KBM-7 (cell line): ENCODE measurements at regions not wholly inside any gene's neighbourhood (a gene's known extent, or its start where the extent isn't known, plus 50 kb on each side); places are given as distances from the start of the nearest gene placed in this dataset.
"Not testable (repeated sequence)": the region's sequence is repeated elsewhere in the genome, so short reads cannot be mapped to it uniquely, and the experiment has no call there.

Source experiments
- DNase-seq: peaks from one replicate; pipeline ENCODE4 v3.0.0-alpha.2; 2015
- in situ Hi-C: fragments of 300-500 bp; cut with MboI; formaldehyde crosslinking; loops from 2 replicates; pipeline ENCODE4 v1.14.3; 2020; ENCODE audit warnings: low sequenced_read_pairs, low pct_unique_long_range_greater_than_20kb, mixed read lengths

DNA sequence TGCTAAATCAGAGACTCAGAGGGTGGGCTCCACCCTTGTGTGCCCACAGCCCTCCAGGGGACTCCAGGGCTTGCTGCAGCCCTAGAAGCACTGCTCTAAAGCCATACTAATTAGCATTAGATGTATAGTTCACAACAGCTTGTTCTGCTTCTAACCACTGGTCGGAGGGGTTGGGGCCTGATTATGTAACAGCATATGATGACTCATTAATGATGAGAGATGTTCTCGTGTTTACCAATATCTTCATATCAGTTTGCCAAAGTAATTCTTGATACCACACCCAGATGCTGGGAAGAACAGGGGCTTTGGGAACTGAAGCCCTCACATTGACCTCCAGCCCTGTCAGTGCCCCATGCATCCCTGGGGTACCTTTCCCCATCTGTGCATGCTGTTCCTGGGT is 104.1 kb upstream of the FOXA2 start:
- no peak for DNase-seq
- in situ Hi-C loops = loop anchor here (25.0 kb wide), 2 partner anchors 351 to 649 kb away; no protein-coding TSS in a partner anchor

DNA sequence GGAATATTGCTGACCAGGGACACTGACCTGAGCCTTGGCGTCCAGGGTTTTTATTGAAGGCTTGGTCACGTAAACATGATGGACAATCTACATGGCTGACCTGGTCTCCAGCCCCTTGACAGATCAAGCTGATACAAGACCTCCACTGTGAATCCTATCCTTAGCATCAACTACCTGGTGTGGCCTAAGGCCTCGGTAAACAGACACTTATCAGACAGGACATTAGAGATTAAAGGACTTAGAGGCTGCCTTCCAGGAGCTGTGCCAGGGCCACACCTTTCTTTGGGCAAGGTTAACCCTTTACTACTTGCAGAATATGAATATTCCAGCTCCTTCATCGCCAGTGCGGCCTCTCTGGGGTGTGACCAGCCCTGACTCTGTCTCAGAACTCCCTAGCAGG is 104.9 kb upstream of the FOXA2 start:
- DNase-seq = no peak
- in situ Hi-C loops = loop anchor here (25.0 kb wide), 2 partner anchors 352 to 648 kb away; no protein-coding TSS in a partner anchor

DNA sequence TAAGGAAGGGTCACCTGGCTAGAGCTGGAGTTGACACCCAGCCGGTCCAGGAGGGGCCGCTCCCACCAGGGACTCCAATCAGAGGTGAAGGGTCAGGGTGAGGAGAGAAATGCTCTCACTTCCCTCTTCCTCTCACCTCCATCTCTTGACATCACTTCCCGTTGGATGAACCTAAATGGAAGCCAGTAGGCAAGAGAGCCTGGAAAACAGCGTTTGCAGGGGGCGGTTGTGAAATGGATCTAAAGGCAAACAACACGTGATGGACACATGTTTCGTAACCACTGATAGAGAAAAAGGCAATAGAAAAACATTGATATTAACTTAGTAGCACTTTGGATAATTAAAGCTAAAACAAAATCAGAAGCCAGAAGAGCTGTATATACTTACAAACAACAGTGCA is 105.6 kb upstream of the FOXA2 start:
- DNase-seq = no peak
- in situ Hi-C loops = loop anchor here (25.0 kb wide), 2 partner anchors 353 to 647 kb away; no protein-coding TSS in a partner anchor

DNA sequence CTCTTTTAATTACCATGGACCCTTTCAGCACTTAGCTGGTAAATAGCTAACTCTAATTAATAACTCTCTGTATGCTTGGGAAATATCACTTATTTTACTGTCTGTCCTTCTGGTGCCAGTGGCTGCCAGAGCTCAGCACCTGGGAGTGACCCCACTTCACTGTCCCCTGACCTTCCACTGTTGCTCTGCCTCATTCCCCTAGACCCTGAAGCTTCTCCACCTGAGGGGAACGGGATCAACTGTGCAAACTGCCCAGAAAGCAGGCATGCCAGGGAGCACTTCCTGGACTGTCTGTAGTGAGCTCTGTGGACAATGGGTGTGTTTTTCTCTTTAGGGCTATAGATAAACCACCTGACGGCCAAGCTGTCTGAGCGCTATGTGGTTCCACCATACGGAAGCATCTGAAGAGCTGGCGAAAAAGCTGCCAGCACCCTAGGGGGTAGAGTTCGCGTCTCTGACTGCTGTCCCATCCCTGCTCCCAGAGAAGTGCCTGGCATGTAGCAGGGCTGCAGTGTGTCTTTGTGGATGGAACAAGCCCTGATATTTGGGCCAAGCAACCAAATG is 106.3 kb upstream of the FOXA2 start:
- in situ Hi-C loops = loop anchor here (25.0 kb wide), 2 partner anchors 353 to 647 kb away; no protein-coding TSS in a partner anchor
- no peak for DNase-seq

DNA sequence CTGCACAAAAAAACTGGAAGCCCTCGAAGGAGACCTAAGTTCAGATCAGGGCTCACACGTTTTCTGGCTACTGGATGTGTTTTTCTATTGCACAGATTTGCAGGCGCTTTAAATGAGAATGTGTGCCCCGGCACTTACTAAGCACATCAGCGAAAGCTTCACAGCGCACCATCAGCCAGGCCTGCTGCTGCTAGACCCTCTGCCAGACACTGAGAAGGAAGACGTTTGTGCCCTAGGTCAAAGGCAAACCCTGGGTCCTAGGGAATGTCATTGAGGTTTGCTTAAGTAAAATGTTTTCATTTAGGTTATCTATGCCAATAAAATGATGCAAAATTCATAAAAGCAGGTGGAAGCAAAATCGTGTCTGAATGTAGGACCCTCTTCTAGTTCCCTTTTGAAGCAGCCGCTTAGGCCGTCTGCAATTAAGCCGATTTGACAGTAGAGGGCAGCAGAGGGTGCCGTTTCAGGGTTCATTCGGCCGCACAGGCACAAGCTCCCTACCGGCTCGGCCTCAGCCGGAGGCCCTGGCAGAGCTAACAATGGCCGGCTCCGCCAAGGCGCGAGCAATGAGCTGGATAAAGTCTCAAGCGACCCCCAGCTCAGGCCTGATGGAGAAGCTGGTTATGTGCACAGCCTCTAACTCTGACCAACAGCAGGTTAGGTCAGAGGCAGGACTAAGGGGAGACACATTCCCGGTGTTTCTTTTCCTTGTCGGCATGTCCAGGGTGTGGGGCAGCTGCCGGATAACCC is 107.2 kb upstream of the FOXA2 start:
- in situ Hi-C loops = loop anchor here (25.0 kb wide), 2 partner anchors 354 to 646 kb away; no protein-coding TSS in a partner anchor
- DNase-seq = peak; percentile 80

DNA sequence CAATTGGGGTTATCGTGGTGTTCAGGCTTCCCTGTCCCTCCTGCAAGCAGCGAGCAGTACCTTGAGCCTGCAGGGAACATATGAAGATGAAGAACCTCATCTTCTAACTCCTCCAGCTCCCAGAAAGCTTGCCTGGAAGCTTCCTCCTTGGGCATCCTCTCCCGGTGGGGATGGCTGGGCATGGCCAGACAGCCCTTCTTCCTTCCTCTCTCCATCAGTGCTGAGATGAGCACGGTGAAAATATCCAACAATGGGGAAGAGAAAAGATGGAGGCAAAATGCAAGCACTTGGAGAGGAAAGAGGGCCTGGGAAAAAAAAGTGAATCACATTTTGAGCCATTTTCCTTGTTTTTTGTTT is 107.7 kb upstream of the FOXA2 start:
- in situ Hi-C loops = loop anchor here (25.0 kb wide), 2 partner anchors 355 to 645 kb away; no protein-coding TSS in a partner anchor
- no peak for DNase-seq

DNA sequence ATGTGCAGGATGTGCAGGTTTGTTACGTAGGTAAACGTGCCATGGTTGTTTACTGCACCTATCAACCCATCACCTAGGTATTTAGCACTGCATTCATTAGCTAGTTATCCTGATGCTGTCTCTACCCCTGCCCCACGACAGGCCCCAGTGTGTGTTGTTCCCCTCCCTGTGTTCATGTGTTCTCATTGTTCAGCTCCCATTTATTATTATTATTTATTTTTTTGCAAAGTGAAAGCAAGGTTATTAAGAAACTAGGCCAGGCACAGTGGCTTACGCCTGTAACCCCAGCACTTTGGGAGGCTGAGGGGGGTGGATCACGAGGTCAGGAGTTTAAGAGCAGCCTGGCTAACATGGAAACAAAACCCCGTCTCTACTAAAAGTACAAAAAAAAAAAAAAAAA is 108.2 kb upstream of the FOXA2 start:
- not testable (repeated sequence) for DNase-seq
- in situ Hi-C loops = loop anchor here (25.0 kb wide), 2 partner anchors 355 to 645 kb away; no protein-coding TSS in a partner anchor

DNA sequence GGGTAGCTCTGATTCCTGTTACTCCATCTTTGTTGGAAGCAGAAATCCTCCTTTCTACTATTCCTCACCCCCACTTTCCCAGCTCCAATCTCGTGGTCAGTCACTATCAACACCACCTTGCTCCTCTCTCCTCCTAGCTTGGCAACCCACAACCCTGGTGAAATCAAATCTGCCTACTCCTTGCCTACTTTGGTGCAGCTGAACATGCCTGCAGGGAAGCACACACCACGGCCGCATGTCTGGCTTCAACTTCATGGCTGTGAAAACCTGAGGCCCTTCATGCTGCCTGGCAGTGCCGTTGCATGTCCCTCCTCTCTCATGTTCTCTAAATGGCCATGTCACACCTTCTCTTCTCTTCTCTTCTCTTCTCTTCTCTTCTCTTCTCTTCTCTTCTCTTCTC is 112.4 kb upstream of the FOXA2 start:
- no peak for DNase-seq
- in situ Hi-C loops = loop anchor here (25.0 kb wide), 2 partner anchors 359 to 641 kb away; no protein-coding TSS in a partner anchor

DNA sequence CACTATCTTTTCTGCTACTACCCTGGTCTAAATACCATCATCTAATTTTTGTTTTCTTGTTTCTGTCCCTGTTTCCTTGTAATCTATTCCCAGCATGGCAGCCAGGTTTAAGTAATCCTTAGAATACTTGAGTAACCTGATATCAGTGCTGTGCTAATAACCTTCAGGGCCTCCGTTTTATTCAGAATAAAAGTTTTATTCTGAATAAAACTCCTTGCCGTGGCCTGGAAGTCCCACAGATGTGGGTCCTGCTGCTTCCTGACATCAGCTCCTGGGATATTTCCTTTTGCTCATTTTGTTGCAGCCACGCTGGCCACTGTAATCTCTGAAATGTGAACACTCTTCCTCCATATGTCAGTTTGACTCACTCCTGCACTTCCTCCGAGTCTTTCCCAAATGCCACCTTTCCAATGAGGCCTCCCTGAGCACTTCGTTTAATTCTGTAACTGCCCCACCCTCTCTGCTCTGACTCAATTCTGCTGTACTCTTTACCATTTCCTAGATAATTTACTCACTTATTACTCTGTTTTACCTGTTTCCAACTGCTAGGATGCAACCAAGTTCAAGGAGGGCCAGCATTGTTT is 114.0 kb upstream of the FOXA2 start:
- in situ Hi-C loops = loop anchor here (25.0 kb wide), 2 partner anchors 361 to 639 kb away; no protein-coding TSS in a partner anchor
- no peak for DNase-seq

DNA sequence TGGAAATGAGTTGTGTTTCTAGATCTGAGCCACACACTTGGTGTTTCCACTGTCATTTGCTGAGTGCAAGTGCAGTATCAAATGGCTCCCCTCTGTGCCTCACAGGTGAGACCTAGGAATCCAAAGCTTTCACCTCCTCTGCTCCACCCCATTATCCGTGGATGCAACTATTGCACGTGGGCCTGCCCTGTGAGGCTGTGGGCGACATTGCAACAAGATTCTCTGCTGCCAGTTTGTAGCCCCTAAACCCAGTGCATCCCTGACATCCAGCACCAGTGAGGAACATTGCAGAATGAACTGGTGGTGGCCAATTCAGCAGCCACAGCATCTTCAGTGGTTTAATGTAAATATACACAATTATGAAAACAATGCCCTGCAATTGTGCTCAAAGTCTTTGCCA is 115.0 kb upstream of the FOXA2 start:
- in situ Hi-C loops = loop anchor here (25.0 kb wide), 2 partner anchors 362 to 638 kb away; no protein-coding TSS in a partner anchor
- DNase-seq = no peak

DNA sequence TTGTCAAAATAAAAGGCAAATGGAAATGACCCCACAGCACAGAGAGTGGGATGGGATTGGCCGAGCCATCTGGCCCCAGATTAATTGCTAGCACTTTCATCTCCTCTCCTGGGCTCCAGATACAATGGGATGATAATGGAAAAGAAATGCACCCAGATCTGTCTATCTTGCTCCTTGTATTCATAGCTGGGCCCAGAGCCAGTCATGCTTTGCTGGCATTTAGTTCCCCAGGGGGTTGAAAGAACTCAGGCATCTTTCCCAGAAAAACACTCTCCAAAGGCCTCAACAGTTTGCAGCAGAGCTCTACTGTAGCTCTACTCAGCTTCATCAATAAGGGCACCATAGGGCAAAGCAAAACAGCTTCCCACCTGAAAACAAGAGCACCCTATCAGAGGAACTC is 116.0 kb upstream of the FOXA2 start:
- in situ Hi-C loops = no loop called here
- no peak for DNase-seq

DNA sequence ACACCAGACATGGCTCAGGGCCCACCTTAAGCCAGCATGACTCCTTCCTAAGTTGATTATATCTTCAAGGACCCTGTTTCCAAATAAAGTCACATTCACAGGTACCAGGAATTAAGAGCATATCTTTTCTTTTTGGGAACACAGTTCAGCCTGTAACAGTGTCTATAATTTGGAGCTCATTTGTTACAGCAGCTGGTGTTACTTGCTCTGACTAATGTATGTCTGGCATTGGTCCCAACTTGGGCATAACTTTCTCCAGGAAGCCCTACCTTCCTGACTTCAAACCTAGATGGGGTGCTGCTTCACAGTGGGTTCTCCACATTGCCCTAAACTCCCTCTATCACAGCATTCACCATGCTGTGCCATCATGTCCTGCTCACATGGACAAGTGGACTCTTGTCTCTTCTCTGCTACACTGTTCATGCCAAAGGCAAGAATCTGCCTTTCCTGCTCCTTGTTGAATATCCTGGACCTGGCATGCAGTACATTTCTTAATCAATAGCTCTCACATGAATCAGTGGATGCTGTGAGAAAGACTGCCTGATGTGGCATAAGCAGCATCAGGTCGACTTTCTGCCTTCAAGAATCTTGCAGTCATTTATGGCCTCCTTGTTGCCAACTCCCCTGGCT is 117.4 kb upstream of the FOXA2 start:
- DNase-seq = no peak
- in situ Hi-C loops = no loop called here

DNA sequence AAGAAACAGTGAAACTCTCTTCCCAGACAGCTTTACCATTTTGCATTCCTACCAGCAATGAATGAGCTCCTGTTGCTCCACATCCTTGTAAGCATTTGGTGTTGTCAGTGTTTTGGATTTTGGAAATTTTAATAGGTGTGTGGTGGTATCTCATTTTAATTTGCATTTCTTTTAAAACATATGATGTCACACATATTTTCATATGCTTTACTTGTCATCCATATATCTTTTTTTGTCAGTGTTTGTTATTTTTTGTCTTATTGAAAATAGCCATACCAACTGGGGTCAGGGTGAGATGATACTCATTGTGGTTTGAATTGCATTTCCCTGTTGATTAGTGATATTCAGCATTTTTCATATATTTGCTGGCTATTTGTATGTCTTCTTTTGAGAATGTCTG is 119.5 kb upstream of the FOXA2 start:
- in situ Hi-C loops = no loop called here
- DNase-seq = no peak

DNA sequence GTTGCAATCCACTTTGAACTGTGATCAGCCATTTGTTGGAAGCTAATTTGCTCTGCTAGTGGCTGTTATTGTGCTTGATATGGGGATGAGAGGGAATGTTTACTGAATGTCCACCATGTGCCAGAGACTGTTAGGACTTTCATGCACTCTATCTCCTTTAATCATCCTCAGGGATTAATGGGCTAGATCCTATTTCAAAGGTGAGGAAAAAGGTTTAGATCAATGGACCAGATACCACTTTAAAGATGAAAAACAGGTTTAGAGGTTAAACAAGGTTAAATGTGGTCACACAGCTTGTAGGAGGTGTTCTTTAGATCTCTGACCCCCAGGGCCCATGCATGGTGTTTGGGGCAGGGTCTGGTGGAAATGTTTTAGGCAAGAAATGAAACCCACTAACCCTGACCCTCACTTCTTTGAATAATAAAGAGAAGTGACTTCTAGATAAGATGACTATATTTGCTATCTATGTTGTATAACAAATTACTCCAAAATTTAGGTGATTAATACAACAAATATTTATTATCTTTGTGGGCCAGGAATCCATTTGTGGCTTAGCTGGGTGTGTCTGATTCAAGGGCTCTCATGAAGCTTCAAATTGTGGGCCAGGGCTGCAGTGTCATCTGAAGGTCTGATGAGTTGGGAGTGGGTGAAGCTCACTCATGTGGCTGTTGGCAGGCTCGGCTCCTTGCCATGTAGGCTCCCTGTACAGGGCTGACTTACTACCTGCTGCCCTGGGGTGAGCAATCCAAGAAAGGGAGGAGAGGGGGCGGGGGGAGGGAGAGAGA is 127.8 kb upstream of the FOXA2 start:
- in situ Hi-C loops = no loop called here
- DNase-seq = no peak

DNA sequence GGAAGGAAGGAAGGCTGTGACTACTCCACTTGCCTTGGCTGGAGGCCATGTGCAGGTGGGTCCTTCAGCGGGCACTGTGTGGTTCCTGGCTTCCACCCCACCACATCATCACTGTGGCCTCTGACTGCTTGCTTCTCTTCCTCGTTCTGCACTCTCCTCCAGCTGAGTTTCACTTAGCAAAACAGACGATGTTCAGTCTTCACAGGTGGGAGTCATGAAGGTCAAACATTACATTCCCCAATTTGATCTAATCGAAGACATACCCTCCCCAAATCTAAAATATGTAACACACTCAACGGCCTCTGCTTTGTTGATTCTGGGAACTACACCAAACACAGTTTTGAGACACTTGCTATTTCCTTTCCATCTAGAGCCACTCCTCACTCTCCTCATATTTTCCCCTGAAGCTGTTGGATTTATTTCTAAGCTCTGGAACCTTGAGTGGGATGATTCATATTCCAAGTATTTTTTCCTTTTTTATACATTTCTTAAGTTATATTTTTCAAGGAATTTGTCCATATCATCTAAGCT is 132.5 kb upstream of the FOXA2 start:
- DNase-seq = peak; percentile 56
- in situ Hi-C loops = no loop called here

DNA sequence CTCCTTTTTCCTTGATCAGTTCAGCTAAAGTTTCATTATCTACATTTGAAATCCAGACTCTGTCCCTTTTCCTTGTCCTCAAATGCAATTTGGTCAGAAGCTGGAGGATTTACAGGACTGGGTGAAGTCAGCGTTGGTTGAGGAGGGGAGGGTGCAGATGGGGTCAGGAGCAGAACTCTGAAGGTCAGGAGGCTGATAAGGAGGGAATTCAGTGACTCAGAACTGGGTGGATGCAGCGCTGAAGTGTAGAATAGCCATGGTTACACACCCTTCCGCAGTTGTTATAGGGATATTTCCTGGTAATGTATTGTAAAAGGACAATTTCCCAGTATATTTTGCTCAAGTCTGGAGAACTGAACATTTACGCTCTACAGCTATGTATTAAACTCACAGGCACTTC is 133.1 kb upstream of the FOXA2 start:
- no peak for DNase-seq
- in situ Hi-C loops = no loop called here

DNA sequence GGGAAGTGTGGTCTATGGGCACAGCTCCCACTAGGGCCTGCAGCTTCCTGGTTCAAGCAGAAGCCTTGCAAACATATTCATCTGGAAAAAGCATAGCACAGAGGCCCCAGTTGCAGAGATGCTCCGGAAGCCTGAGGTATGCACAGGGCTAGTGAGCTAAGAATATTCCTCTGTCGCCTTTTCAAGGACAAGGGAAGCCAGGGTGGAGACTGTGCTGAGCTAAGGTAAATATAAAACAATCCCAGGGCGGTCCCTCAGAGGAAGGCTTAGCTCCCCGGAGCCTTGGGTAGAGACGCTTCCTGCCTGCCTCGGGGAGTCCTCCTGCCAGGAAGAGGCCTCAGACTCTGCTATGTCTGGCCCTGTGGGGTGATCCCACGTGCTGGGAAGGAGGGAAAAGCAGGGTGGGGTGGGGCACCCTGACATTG is 134.8 kb upstream of the FOXA2 start:
- in situ Hi-C loops = no loop called here
- no peak for DNase-seq

DNA sequence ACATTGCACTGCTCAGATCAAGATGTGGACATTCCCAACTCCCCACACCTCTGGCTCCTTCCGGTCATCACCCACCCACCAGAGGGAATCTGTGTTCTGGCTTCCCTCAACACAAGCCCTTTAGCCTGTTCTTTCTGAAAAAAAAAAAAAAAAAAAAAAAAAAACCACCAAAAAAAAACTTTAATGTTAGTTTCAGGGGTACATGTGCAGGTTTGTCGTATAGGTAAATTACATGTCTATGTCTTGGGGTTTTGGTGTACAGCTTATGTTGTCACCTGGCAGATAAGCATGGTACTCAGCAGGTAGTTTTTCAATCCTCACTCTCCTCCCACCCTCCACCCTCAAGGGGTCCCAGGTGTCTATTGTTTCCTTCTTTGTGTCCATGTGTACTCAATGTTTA is 135.8 kb upstream of the FOXA2 start:
- in situ Hi-C loops = no loop called here
- DNase-seq = no peak

DNA sequence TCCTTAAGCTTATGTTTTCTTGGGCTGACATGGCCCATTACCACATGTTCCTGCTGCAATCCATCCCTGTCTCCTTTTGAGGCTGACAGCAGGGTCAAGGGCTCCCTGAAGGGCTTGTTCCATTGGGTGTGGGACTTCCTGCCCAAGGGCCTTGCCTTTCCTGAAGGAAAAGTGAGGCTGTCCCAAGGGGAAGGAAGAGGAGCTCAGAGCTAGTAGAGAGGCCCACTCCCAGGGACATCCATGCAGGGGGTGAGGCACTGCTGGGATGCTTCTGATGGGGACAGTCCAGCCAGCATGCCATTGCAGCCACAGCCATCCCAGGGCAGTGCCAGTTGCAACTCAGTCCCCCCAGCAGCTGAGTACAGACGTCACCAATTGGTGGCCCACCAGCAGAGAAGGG is 138.4 kb upstream of the FOXA2 start:
- DNase-seq = no peak
- in situ Hi-C loops = no loop called here
